MM.1S (cell line): ENCODE measurements at regions not wholly inside any gene's neighbourhood (a gene's known extent, or its start where the extent isn't known, plus 50 kb on each side); places are given as distances from the start of the nearest gene placed in this dataset.
"Not testable (repeated sequence)": the region's sequence is repeated elsewhere in the genome, so short reads cannot be mapped to it uniquely, and the experiment has no call there.

ENCODE experiments used
- DNase-seq: peaks from one replicate; pipeline ENCODE4 v3.0.0-alpha.2; 2015
- H2AFZ ChIP-seq: fragments of 300-600 bp; sonication (generic); 2 replicates; pipeline ENCODE4 v1.6.0; 2016; ENCODE audit warnings: antibody characterized with exemption, low read length
- H3F3A ChIP-seq: fragments of 300-600 bp; sonication (generic); 2 replicates; pipeline ENCODE4 v1.6.1; 2016; ENCODE audit warnings: mild to moderate bottlenecking, antibody characterized with exemption, low read length, moderate library complexity, mixed read lengths; ENCODE audit not compliant: insufficient read depth
- H3K27ac ChIP-seq: fragments of 300-600 bp; sonication (generic); 2 replicates; pipeline ENCODE4 v1.5.1; 2016; ENCODE audit warnings: mild to moderate bottlenecking, low read length
- H3K27me3 ChIP-seq: fragments of 300-600 bp; sonication (generic); replicated peaks from 2 replicates; pipeline ENCODE4 v1.6.0; 2016; ENCODE audit warnings: low read length; ENCODE audit not compliant: insufficient read depth
- H3K36me3 ChIP-seq: fragments of 300-600 bp; sonication (generic); replicated peaks from 2 replicates; pipeline ENCODE4 v1.6.1; 2016; ENCODE audit warnings: mild to moderate bottlenecking, low read length, mixed read lengths; ENCODE audit not compliant: insufficient read depth
- H3K4me1 ChIP-seq: fragments of 300-600 bp; sonication (generic); 2 replicates; pipeline ENCODE4 v1.6.1; 2016; ENCODE audit warnings: low read length, mixed read lengths
- H3K4me2 ChIP-seq: fragments of 300-600 bp; sonication (generic); 2 replicates; pipeline ENCODE4 v1.6.0; 2016; ENCODE audit warnings: low read depth, low read length
- H3K4me3 ChIP-seq: fragments of 300-600 bp; sonication (generic); 2 replicates; pipeline ENCODE4 v1.5.1; 2016; ENCODE audit warnings: low read length, mixed read lengths
- H3K79me2 ChIP-seq: fragments of 300-600 bp; sonication (generic); 2 replicates; pipeline ENCODE4 v1.6.1; 2016; ENCODE audit warnings: mixed run types, low read length, mixed read lengths
- H3K9ac ChIP-seq: fragments of 300-600 bp; sonication (generic); 2 replicates; pipeline ENCODE4 v1.6.1; 2016; ENCODE audit warnings: low read length, mixed read lengths
- H3K9me2 ChIP-seq: fragments of 300-600 bp; sonication (generic); replicated peaks from 2 replicates; pipeline ENCODE4 v1.6.1; 2016; ENCODE audit warnings: mild to moderate bottlenecking, low read length, mixed read lengths; ENCODE audit not compliant: insufficient read depth
- H3K9me3 ChIP-seq: fragments of 300-600 bp; sonication (generic); replicated peaks from 2 replicates; pipeline ENCODE4 v1.6.1; 2016; ENCODE audit warnings: mild to moderate bottlenecking, low read length, mixed read lengths; ENCODE audit not compliant: insufficient read depth
- H4K20me1 ChIP-seq: fragments of 300-600 bp; sonication (generic); 2 replicates; pipeline ENCODE4 v1.6.1; 2016; ENCODE audit warnings: mild to moderate bottlenecking, low read length, moderate library complexity, mixed read lengths; ENCODE audit not compliant: insufficient read depth
- EZH2 ChIP-seq: fragments of 300-600 bp; sonication (generic); optimal IDR thresholded peaks from 2 replicates; pipeline ENCODE3; 2017; ENCODE audit warnings: low read depth, mild to moderate bottlenecking, antibody characterized with exemption, low read length, mixed read lengths
- EZH2phosphoT487 ChIP-seq: fragments of 300-600 bp; sonication (generic); IDR thresholded peaks from 2 replicates; pipeline ENCODE4 v1.6.1; 2018; ENCODE audit warnings: antibody characterized with exemption, low read length
- TF ChIP-seq, protein P1 (sequence below): fragments of 300-600 bp; sonication (generic); IDR thresholded peaks from 2 replicates; pipeline ENCODE4 v1.5.1; 2016; ENCODE audit warnings: antibody characterized with exemption, low read length, mixed read lengths

- Histone ChIP-seq H3K79me2 (no peaks in the 10 kb centered on the region), H3K9ac (no peak overlapping the region), H3K27ac (no peak overlapping the region), H4K20me1 (no peaks in the 10 kb centered on the region), H3K9me3 (no peaks in the 10 kb centered on the region), H2AFZ (no peak overlapping the region), H3K27me3 (no peaks in the 10 kb centered on the region), H3F3A (no peaks in the 10 kb centered on the region), H3K4me2 (no peak overlapping the region), H3K4me1 (no peaks in the 10 kb centered on the region), H3K36me3 (no peaks in the 10 kb centered on the region), H3K4me3 (no peak overlapping the region), H3K9me2 (no peaks in the 10 kb centered on the region)
- TF ChIP-seq EZH2phosphoT487, result no peak
- TF ChIP-seq, protein P1, sequence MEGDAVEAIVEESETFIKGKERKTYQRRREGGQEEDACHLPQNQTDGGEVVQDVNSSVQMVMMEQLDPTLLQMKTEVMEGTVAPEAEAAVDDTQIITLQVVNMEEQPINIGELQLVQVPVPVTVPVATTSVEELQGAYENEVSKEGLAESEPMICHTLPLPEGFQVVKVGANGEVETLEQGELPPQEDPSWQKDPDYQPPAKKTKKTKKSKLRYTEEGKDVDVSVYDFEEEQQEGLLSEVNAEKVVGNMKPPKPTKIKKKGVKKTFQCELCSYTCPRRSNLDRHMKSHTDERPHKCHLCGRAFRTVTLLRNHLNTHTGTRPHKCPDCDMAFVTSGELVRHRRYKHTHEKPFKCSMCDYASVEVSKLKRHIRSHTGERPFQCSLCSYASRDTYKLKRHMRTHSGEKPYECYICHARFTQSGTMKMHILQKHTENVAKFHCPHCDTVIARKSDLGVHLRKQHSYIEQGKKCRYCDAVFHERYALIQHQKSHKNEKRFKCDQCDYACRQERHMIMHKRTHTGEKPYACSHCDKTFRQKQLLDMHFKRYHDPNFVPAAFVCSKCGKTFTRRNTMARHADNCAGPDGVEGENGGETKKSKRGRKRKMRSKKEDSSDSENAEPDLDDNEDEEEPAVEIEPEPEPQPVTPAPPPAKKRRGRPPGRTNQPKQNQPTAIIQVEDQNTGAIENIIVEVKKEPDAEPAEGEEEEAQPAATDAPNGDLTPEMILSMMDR, result no peak
- no peak for TF ChIP-seq EZH2
- no peak for DNase-seq
These were observed 492.9 kb downstream of the CHSY3 start for GRCh38 chr5:130397132-130397531.

- not testable (repeated sequence) for H3K9me2 ChIP-seq, H3K4me1 ChIP-seq, H3K4me2 ChIP-seq, H2AFZ ChIP-seq, DNase-seq, H3K79me2 ChIP-seq, H3F3A ChIP-seq, H4K20me1 ChIP-seq, H3K27ac ChIP-seq, H3K36me3 ChIP-seq, H3K9me3 ChIP-seq, H3K27me3 ChIP-seq, H3K4me3 ChIP-seq, H3K9ac ChIP-seq
These were observed 487.5 kb downstream of the CHSY3 start for GRCh38 chr5:130391727-130392264.

- no peaks in the 10 kb centered on the region for H3K79me2 ChIP-seq
- no peak for DNase-seq
- H3K4me2 ChIP-seq, result no peak overlapping the region
- no peak overlapping the region for H3K9ac ChIP-seq
- no peaks in the 10 kb centered on the region for H4K20me1 ChIP-seq
- TF ChIP-seq EZH2phosphoT487 (no peak), EZH2 (no peak)
- TF ChIP-seq, protein P1, result no peak
- H3K27ac ChIP-seq, result no peak overlapping the region
- no peaks in the 10 kb centered on the region for H3K27me3 ChIP-seq
- no peak overlapping the region for H3K4me3 ChIP-seq
- H2AFZ ChIP-seq, result no peak overlapping the region
- no peaks in the 10 kb centered on the region for H3K4me1 ChIP-seq
- H3K9me3 ChIP-seq, result no peaks in the 10 kb centered on the region
- H3F3A ChIP-seq, result no peaks in the 10 kb centered on the region
- H3K36me3 ChIP-seq, result no peaks in the 10 kb centered on the region
- no peaks in the 10 kb centered on the region for H3K9me2 ChIP-seq
These were observed 481.9 kb downstream of the CHSY3 start for GRCh38 chr5:130386155-130386554.

DNA sequence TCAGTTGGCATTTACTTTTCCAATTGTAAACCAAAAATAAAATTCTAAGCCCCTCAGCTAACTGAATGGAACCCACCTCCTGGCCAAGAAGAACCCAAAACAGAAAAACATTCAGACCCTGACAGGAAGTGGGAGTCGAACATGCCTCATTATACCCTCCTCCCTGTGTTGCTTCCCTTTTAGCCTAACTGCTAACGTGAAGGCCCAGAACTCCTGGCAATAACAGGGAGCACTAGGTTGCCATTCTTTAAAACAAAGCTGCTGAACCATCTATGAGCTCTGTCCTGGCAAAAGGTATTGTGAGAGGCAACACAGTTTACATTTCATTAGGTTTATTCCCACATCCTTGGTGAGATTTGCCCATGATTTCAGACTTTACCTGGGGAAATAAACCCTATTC, 481.4 kb downstream of the CHSY3 start:
- H3K9me2 ChIP-seq, result no peaks in the 10 kb centered on the region
- no peaks in the 10 kb centered on the region for H3K27me3 ChIP-seq
- H3F3A ChIP-seq, result no peaks in the 10 kb centered on the region
- no peaks in the 10 kb centered on the region for H3K36me3 ChIP-seq
- no peaks in the 10 kb centered on the region for H3K4me1 ChIP-seq
- no peak overlapping the region for H3K4me3 ChIP-seq
- TF ChIP-seq, protein P1, result no peak
- TF ChIP-seq EZH2phosphoT487 (no peak), EZH2 (no peak)
- no peak overlapping the region for H2AFZ ChIP-seq
- H3K27ac ChIP-seq, result no peak overlapping the region
- no peak overlapping the region for H3K9ac ChIP-seq
- no peaks in the 10 kb centered on the region for H3K9me3 ChIP-seq
- H4K20me1 ChIP-seq, result no peaks in the 10 kb centered on the region
- no peak overlapping the region for H3K4me2 ChIP-seq
- no peak for DNase-seq
- no peaks in the 10 kb centered on the region for H3K79me2 ChIP-seq
